PC-3 (cell line): ENCODE measurements at regions not wholly inside any gene's neighbourhood (a gene's known extent, or its start where the extent isn't known, plus 50 kb on each side); places are given as distances from the start of the nearest gene placed in this dataset.

Experiments
- ATAC-seq: fragments of 200-7000 bp; cut with Tn5 transposase; 2 replicates; pipeline ENCODE4 v1.9.1; 2020; ENCODE audit warnings: mild to moderate bottlenecking, moderate library complexity
- BruUV-seq: library from RNA; stranded (reverse); fragments of 400-500 nt; replicated peaks from 2 replicates; lab custom pipeline; 2021; lab: Mats Ljungman, UMichigan
- CTCF ChIA-PET: fragments of 300-600 bp; sonication (Branson Sonifier 250); formaldehyde crosslinking; loops from one replicate; lab custom pipeline; 2022; ENCODE audit warnings: antibody characterized with exemption; lab: Charles Lee
- POLR2A ChIA-PET: fragments of 300-600 bp; sonication (Branson Sonifier 250); formaldehyde crosslinking; loops from one replicate; lab custom pipeline; 2022; ENCODE audit warnings: antibody characterized with exemption; ENCODE audit not compliant: unreplicated experiment; lab: Charles Lee
- DNase-seq: peaks from one replicate; pipeline ENCODE4 v3.0.0-alpha.2; 2015
- H2AFZ ChIP-seq: fragments of 300-600 bp; sonication (generic); 2 replicates; pipeline ENCODE4 v1.6.0; 2016; ENCODE audit warnings: antibody characterized with exemption, low read length
- H3F3A ChIP-seq: fragments of 300-600 bp; sonication (generic); one replicate; pipeline ENCODE4 v1.6.0; 2017; ENCODE audit warnings: antibody characterized with exemption, low read length, control low read depth, mild to moderate bottlenecking; ENCODE audit not compliant: unreplicated experiment
- H3K27ac ChIP-seq: fragments of 300-600 bp; sonication (generic); 2 replicates; pipeline ENCODE4 v1.5.1; 2016; ENCODE audit warnings: mild to moderate bottlenecking, low read length
- H3K27me3 ChIP-seq: fragments of 300-600 bp; sonication (generic); 2 replicates; pipeline ENCODE4 v1.6.1; 2016; ENCODE audit warnings: low read length, mixed read lengths
- H3K36me3 ChIP-seq: fragments of 300-600 bp; sonication (generic); 2 replicates; pipeline ENCODE4 v1.6.1; 2016; ENCODE audit warnings: low read depth, mixed run types, low read length, mixed read lengths
- H3K4me1 ChIP-seq: fragments of 300-600 bp; sonication (generic); 2 replicates; pipeline ENCODE4 v1.5.1; 2016; ENCODE audit warnings: low read length; ENCODE audit not compliant: insufficient read depth
- H3K4me2 ChIP-seq: fragments of 300-600 bp; sonication (generic); 2 replicates; pipeline ENCODE4 v1.6.0; 2016; ENCODE audit warnings: low read length
- H3K4me3 ChIP-seq: fragments of 300-600 bp; sonication (generic); 2 replicates; pipeline ENCODE4 v1.5.1; 2016; ENCODE audit warnings: mild to moderate bottlenecking, low read length, mixed read lengths
- H3K79me2 ChIP-seq: fragments of 300-600 bp; sonication (generic); 2 replicates; pipeline ENCODE4 v1.6.1; 2017; ENCODE audit warnings: low read length, mixed read lengths
- H3K9ac ChIP-seq: fragments of 300-600 bp; sonication (generic); 2 replicates; pipeline ENCODE4 v1.6.0; 2016; ENCODE audit warnings: mild to moderate bottlenecking, low read length
- H3K9me2 ChIP-seq: fragments of 300-600 bp; sonication (generic); replicated peaks from 2 replicates; pipeline ENCODE4 v1.6.1; 2016; ENCODE audit warnings: mixed run types, low read length, mixed read lengths
- H3K9me3 ChIP-seq: fragments of 300-600 bp; sonication (generic); 2 replicates; pipeline ENCODE4 v1.6.1; 2016; ENCODE audit warnings: low read length, mixed read lengths
- H4K20me1 ChIP-seq: fragments of 300-600 bp; sonication (generic); 2 replicates; pipeline ENCODE4 v1.6.1; 2016; ENCODE audit warnings: low read length, mixed read lengths
- CTCF ChIP-seq: fragments of 300-600 bp; sonication (generic); conservative IDR thresholded peaks from 2 replicates; pipeline ENCODE4 v1.5.1; 2017; ENCODE audit warnings: antibody characterized with exemption, low read depth, mild to moderate bottlenecking, low read length
- EZH2 ChIP-seq: fragments of 300-600 bp; sonication (generic); IDR thresholded peaks from one replicate; pipeline ENCODE4 v1.6.1; 2017; ENCODE audit warnings: antibody characterized with exemption, mild to moderate bottlenecking, low read length; ENCODE audit not compliant: unreplicated experiment
- EZH2phosphoT487 ChIP-seq: fragments of 300-600 bp; sonication (generic); IDR thresholded peaks from 2 replicates; pipeline ENCODE4 v1.6.1; 2018; ENCODE audit warnings: mild to moderate bottlenecking, antibody characterized with exemption, low read length, borderline replicate concordance
- intact Hi-C: fragments of 100-400 bp; cut with micrococcal nuclease; formaldehyde crosslinking; loops from 2 replicates; pipeline ENCODE4 v1.9.0; 2023

- H3K79me2 ChIP-seq, result no peaks in the 10 kb centered on the region
- no peaks in the 10 kb centered on the region for H3K27me3 ChIP-seq
- no peaks in the 10 kb centered on the region for H3F3A ChIP-seq
- DNase-seq, result no peak
- no peak overlapping the region for H3K27ac ChIP-seq
- TF ChIP-seq CTCF, result no peak
- TF ChIP-seq EZH2phosphoT487, result no peak
- TF ChIP-seq EZH2, result no peak
- no peaks in the 10 kb centered on the region for H3K36me3 ChIP-seq
- ChIA-PET POLR2A (interaction anchor here (0.6 kb wide), 1 partner anchor 1231 kb away, joined by 3 read pairs; no protein-coding TSS in a partner anchor), CTCF (no interaction called here)
- intact Hi-C loops, result no loop called here
- H3K9ac ChIP-seq, result no peak overlapping the region
- no peaks in the 10 kb centered on the region for H3K9me3 ChIP-seq
- H3K9me2 ChIP-seq, result 0 out of 2 replicates have a peak, but pooled peaks cover 3% of the 10 kb centered on the region
- H3K4me3 ChIP-seq, result no peak overlapping the region
- no peak overlapping the region for H3K4me2 ChIP-seq
- no peaks in the 10 kb centered on the region for H4K20me1 ChIP-seq
- H2AFZ ChIP-seq, result no peak overlapping the region
- H3K4me1 ChIP-seq, result peaks cover 3% of the 10 kb centered on the region; the same call in 1 of the 2 replicates
- no peak for ATAC-seq
- BruUV-seq, result no TSS peak
Measured at GRCh38 chr7:22633286-22633953, 93.6 kb upstream of the IL6 start.

GRCh38 chr7:22632674-22633073 is 94.3 kb upstream of the IL6 start:
- intact Hi-C loops, result no loop called here
- POLR2A ChIA-PET, result no interaction called here
- H2AFZ ChIP-seq, result no peak overlapping the region
- ATAC-seq (no peak), DNase-seq (no peak)
- no peaks in the 10 kb centered on the region for H3F3A ChIP-seq
- H3K9ac ChIP-seq, result no peak overlapping the region
- peaks cover 11% of the 10 kb centered on the region; the same call in 1 of the 2 replicates for H3K4me1 ChIP-seq
- 0 out of 2 replicates have a peak, but pooled peaks cover 3% of the 10 kb centered on the region for H3K9me2 ChIP-seq
- CTCF ChIA-PET, result no interaction called here
- no peak for TF ChIP-seq CTCF
- TF ChIP-seq EZH2, result no peak
- TF ChIP-seq EZH2phosphoT487, result no peak
- no peaks in the 10 kb centered on the region for H3K9me3 ChIP-seq
- no TSS peak for BruUV-seq
- H3K36me3 ChIP-seq, result no peaks in the 10 kb centered on the region
- no peak overlapping the region for H3K27ac ChIP-seq
- no peaks in the 10 kb centered on the region for H3K79me2 ChIP-seq
- H3K4me3 ChIP-seq, result no peak overlapping the region
- no peaks in the 10 kb centered on the region for H4K20me1 ChIP-seq
- H3K27me3 ChIP-seq, result no peaks in the 10 kb centered on the region
- H3K4me2 ChIP-seq, result no peak overlapping the region

GRCh38 chr7:22631730-22632129 is 95.3 kb upstream of the IL6 start:
- POLR2A ChIA-PET, result no interaction called here
- no peak overlapping the region for H3K4me3 ChIP-seq
- no peaks in the 10 kb centered on the region for H3K79me2 ChIP-seq
- peaks cover 12% of the 10 kb centered on the region; the same call in 1 of the 2 replicates for H3K4me1 ChIP-seq
- 0 out of 2 replicates have a peak, but pooled peaks cover 3% of the 10 kb centered on the region for H3K9me2 ChIP-seq
- no peak overlapping the region for H3K27ac ChIP-seq
- CTCF ChIA-PET, result interaction anchor here (0.6 kb wide), 1 partner anchor 99 kb away, joined by 3 read pairs; no protein-coding TSS in a partner anchor
- no peaks in the 10 kb centered on the region for H3K36me3 ChIP-seq
- no peaks in the 10 kb centered on the region for H3K9me3 ChIP-seq
- H2AFZ ChIP-seq, result no peak overlapping the region
- no peak overlapping the region for H3K4me2 ChIP-seq
- TF ChIP-seq EZH2 (no peak), EZH2phosphoT487 (no peak), CTCF (no peak)
- H3K27me3 ChIP-seq, result no peaks in the 10 kb centered on the region
- BruUV-seq, result no TSS peak
- intact Hi-C loops, result no loop called here
- ATAC-seq, result no peak
- no peak for DNase-seq
- H3F3A ChIP-seq, result no peaks in the 10 kb centered on the region
- no peaks in the 10 kb centered on the region for H4K20me1 ChIP-seq
- no peak overlapping the region for H3K9ac ChIP-seq
